ENCODE measurements at regions not wholly inside any gene's neighbourhood (a gene's known extent, or its start where the extent isn't known, plus 50 kb on each side); places are given as distances from the start of the nearest gene placed in this dataset.
"Not testable (repeated sequence)": the region's sequence is repeated elsewhere in the genome, so short reads cannot be mapped to it uniquely, and the experiment has no call there.

DNA sequence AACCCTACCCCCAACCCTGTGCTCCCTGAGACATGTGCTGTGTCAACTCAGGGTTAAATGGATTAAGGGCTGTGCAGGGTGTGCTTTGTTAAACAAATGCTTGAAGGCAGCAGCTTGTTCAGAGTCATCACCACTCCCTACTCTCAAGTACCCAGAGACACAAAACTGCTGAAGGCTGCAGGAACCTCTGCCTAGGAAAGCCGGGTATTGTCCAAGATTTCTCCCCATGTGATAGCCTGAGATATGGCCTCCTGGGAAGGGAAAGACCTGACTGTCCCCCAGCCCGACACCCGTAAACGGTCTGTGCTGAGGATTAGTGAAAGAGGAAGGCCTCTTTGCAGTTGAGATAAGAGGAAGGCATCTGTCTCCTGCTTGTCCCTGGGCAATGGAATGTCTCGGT lies 83.6 kb upstream of the ALDH3B2 start:
- not testable (repeated sequence) for TF ChIP-seq POLR2A (IDR thresholded peaks at IDR 0.05; ENCODE audit: low read length); GATA1 (IDR thresholded peaks at IDR 0.05; ENCODE audit: low read depth, low read length)

All from erythroblast (primary cell).